Astrocyte (in vitro differentiated cells and primary cell): ENCODE measurements at regions not wholly inside any gene's neighbourhood (a gene's known extent, or its start where the extent isn't known, plus 50 kb on each side); places are given as distances from the start of the nearest gene placed in this dataset.

Source experiments
- DNase-seq: peaks from one replicate; pipeline ENCODE4 v3.0.0-alpha.2; 2010; ENCODE audit warnings: low read depth
- FAIRE-seq: peaks from 2 replicates; lab custom pipeline; 2011; peaks lifted over from hg19 to GRCh38; lab: Jason Lieb, UNC
- H2AFZ ChIP-seq: 2 replicates; pipeline ENCODE4 v1.6.0; 2012; ENCODE audit warnings: low read depth, low read length, inconsistent platforms
- H3K27ac ChIP-seq: 2 replicates; pipeline ENCODE4 v1.5.1; 2011; ENCODE audit warnings: low read depth, low read length, inconsistent platforms
- H3K27me3 ChIP-seq: 2 replicates; pipeline ENCODE4 v1.6.0; 2011; ENCODE audit warnings: low read length, inconsistent platforms; ENCODE audit not compliant: insufficient read depth
- H3K36me3 ChIP-seq: 2 replicates; pipeline ENCODE4 v1.5.1; 2011; ENCODE audit warnings: low read length, inconsistent platforms; ENCODE audit not compliant: insufficient read depth
- H3K4me1 ChIP-seq: 2 replicates; pipeline ENCODE4 v1.5.1; 2011; ENCODE audit warnings: low read length, inconsistent platforms; ENCODE audit not compliant: insufficient read depth
- H3K4me2 ChIP-seq: 2 replicates; pipeline ENCODE4 v1.6.0; 2012; ENCODE audit warnings: low read length, inconsistent platforms
- H3K4me3 ChIP-seq: 2 replicates; pipeline ENCODE4 v1.5.1; 2011; ENCODE audit warnings: low read depth, mild to moderate bottlenecking, low read length, inconsistent platforms; ENCODE audit not compliant: insufficient read depth
- H3K79me2 ChIP-seq: 2 replicates; pipeline ENCODE4 v1.6.0; 2012; ENCODE audit warnings: mild to moderate bottlenecking, low read length, inconsistent platforms; ENCODE audit not compliant: insufficient read depth
- H3K9ac ChIP-seq: 2 replicates; pipeline ENCODE4 v1.6.0; 2012; ENCODE audit warnings: mild to moderate bottlenecking, low read length, inconsistent platforms
- H3K9me3 ChIP-seq: 2 replicates; pipeline ENCODE4 v1.5.1; 2012; ENCODE audit warnings: low read depth, mild to moderate bottlenecking, low read length, inconsistent platforms; ENCODE audit not compliant: insufficient read depth
- H4K20me1 ChIP-seq: 2 replicates; pipeline ENCODE4 v1.6.0; 2012; ENCODE audit warnings: low read length, inconsistent platforms; ENCODE audit not compliant: insufficient read depth
- H3K27ac Mint-ChIP-seq: one replicate; pipeline ENCODE4 v1.8.0; 2021; ENCODE audit warnings: mild to moderate bottlenecking, mixed read lengths; ENCODE audit not compliant: unreplicated experiment
- H3K27me3 Mint-ChIP-seq: one replicate; pipeline ENCODE4 v1.8.0; 2021; ENCODE audit warnings: low read depth, mixed read lengths; ENCODE audit not compliant: unreplicated experiment
- H3K36me3 Mint-ChIP-seq: one replicate; pipeline ENCODE4 v1.8.0; 2021; ENCODE audit warnings: low read depth, mixed read lengths; ENCODE audit not compliant: unreplicated experiment
- H3K4me1 Mint-ChIP-seq: one replicate; pipeline ENCODE4 v1.8.0; 2021; ENCODE audit warnings: low read depth, mixed read lengths; ENCODE audit not compliant: unreplicated experiment
- H3K4me3 Mint-ChIP-seq: one replicate; pipeline ENCODE4 v1.8.0; 2021; ENCODE audit warnings: mild to moderate bottlenecking, moderate library complexity, mixed read lengths; ENCODE audit not compliant: unreplicated experiment
- H3K9me3 Mint-ChIP-seq: one replicate; pipeline ENCODE4 v1.8.0; 2021; ENCODE audit warnings: mild to moderate bottlenecking, mixed read lengths; ENCODE audit not compliant: unreplicated experiment
- EZH2 ChIP-seq: IDR thresholded peaks from 2 replicates; pipeline ENCODE4 v1.6.1; 2012; ENCODE audit warnings: mild to moderate bottlenecking, low read length, inconsistent platforms; ENCODE audit not compliant: insufficient read depth
- TF ChIP-seq, protein P1 (sequence below): IDR thresholded peaks from 2 replicates; pipeline ENCODE4 v1.5.1; 2011; ENCODE audit warnings: low read depth, mild to moderate bottlenecking, inconsistent platforms, low read length, moderate library complexity; ENCODE audit not compliant: insufficient read depth

DNA sequence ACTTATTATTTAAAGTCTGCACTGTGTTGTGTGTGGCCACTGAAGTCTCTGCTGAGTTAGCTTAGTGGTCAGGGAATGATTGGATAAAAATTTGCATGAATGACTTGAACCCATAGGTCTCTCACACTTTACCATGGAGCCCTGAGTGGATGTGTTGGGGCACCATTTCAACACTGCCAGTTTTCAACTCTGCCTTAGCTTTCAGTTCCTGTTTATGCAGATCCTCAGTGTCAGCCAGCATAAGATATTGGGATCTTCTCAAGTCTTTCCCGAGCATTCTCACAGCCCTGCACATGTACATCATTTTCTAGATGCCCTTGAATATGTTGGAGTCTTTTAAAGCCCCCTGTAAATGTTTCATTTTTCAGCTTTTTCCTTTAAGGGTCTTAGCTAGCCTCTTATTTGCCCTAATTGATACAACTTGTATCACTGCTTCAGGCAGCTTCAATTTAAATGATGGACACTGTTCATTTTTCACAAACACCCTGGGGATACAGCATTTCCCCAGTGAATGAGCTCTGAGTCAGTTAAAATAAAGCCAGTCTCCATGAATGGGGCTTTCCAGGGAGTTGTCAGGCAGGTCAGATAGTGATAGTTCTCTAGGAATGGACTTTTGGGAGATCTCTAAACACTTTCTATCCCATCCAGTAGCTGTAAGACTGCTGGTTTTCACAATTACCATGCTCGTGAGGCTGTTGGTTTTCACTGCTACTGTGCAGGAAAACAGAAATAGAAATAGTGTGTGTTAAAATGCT, 211.9 kb upstream of the PAPPA start:
- FAIRE-seq (peak; percentile 66), DNase-seq (peak; percentile 32)
- no peaks in the 10 kb centered on the region for H3K36me3 ChIP-seq
- no peak overlapping the region for H3K4me2 ChIP-seq
- H3K9me3 Mint-ChIP-seq = no peaks in the 10 kb centered on the region
- no peaks in the 10 kb centered on the region for H3K27me3 Mint-ChIP-seq
- H3K4me3 ChIP-seq = no peak overlapping the region
- peaks cover 48% of the 10 kb centered on the region for H3K4me1 Mint-ChIP-seq
- peak overlapping the region; percentile 53 for H3K27ac Mint-ChIP-seq
- no peaks in the 10 kb centered on the region for H3K79me2 ChIP-seq
- no peak for TF ChIP-seq EZH2
- TF ChIP-seq, protein P1, sequence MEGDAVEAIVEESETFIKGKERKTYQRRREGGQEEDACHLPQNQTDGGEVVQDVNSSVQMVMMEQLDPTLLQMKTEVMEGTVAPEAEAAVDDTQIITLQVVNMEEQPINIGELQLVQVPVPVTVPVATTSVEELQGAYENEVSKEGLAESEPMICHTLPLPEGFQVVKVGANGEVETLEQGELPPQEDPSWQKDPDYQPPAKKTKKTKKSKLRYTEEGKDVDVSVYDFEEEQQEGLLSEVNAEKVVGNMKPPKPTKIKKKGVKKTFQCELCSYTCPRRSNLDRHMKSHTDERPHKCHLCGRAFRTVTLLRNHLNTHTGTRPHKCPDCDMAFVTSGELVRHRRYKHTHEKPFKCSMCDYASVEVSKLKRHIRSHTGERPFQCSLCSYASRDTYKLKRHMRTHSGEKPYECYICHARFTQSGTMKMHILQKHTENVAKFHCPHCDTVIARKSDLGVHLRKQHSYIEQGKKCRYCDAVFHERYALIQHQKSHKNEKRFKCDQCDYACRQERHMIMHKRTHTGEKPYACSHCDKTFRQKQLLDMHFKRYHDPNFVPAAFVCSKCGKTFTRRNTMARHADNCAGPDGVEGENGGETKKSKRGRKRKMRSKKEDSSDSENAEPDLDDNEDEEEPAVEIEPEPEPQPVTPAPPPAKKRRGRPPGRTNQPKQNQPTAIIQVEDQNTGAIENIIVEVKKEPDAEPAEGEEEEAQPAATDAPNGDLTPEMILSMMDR = no peak
- H3K9me3 ChIP-seq = no peaks in the 10 kb centered on the region
- peak overlapping the region; percentile 33 for H2AFZ ChIP-seq
- peaks cover 34% of the 10 kb centered on the region for H3K4me1 ChIP-seq
- H3K4me3 Mint-ChIP-seq = no peak overlapping the region
- H3K27me3 ChIP-seq = no peaks in the 10 kb centered on the region
- H3K27ac ChIP-seq = peak overlapping the region; percentile 96
- H3K36me3 Mint-ChIP-seq = no peaks in the 10 kb centered on the region
- H3K9ac ChIP-seq = no peak overlapping the region
- H4K20me1 ChIP-seq = no peaks in the 10 kb centered on the region

DNA sequence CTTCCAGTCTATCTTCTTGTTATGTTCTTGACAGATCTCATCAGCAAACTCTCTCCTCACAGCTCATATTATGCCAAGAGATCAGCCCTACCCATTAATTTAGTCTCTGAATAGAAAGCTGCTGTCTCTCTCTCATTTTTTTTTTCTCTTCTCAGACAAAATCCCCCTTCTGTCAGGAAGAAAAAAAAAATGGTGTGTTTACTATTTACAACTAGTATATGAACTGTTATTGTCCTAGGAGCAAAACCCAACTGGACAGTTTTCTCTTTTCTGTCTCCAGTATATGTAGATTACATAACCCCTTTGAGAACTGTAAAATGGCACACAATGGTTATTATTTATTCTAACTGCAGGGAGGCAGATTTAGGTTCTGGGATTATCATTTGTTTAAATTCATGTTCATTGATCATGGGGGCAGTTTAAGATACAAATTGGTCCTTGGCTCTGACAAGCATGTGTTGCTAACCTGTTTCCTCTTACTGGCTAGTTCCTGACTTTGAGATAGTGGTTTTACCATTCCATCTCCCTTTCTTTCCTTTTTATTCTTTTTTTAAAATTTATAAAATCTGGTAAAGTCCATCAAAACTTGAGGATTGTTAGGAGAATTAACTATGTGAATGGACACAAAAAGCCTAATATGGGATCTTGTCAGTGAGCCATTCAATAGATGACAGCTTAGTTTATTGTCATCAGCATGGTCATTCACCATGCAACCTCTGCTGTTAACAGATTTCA, 210.0 kb upstream of the PAPPA start:
- H3K4me3 Mint-ChIP-seq = no peak overlapping the region
- H3K27ac Mint-ChIP-seq = peak overlapping the region; percentile 98

More for the DNA sequence above, 210.0 kb upstream of the PAPPA start:
- no peaks in the 10 kb centered on the region for H3K9me3 ChIP-seq
- H3K9me3 Mint-ChIP-seq = no peaks in the 10 kb centered on the region
- H3K27me3 Mint-ChIP-seq = no peaks in the 10 kb centered on the region
- peaks cover 47% of the 10 kb centered on the region for H3K4me1 Mint-ChIP-seq
- H3K4me2 ChIP-seq = peak overlapping the region; percentile 41
- H3K27me3 ChIP-seq = no peaks in the 10 kb centered on the region
- no peaks in the 10 kb centered on the region for H3K36me3 Mint-ChIP-seq
- no peaks in the 10 kb centered on the region for H3K36me3 ChIP-seq
- no peaks in the 10 kb centered on the region for H4K20me1 ChIP-seq
- peaks cover 31% of the 10 kb centered on the region for H3K4me1 ChIP-seq
- H2AFZ ChIP-seq = peak overlapping the region; percentile 26
- DNase-seq = no peak
- TF ChIP-seq, protein P1 = no peak
- no peak for TF ChIP-seq EZH2
- no peak overlapping the region for H3K4me3 ChIP-seq
- peak overlapping the region; percentile 96 for H3K27ac ChIP-seq
- no peaks in the 10 kb centered on the region for H3K79me2 ChIP-seq
- peak overlapping the region; percentile 82 for H3K9ac ChIP-seq
- peak; percentile 23 for FAIRE-seq
